Motor neuron (in vitro differentiated cells): ENCODE measurements at regions not wholly inside any gene's neighbourhood (a gene's known extent, or its start where the extent isn't known, plus 50 kb on each side); places are given as distances from the start of the nearest gene placed in this dataset.
A peak's percentile ranks its signal among the peaks of the same experiment; 100 is the strongest.

Source experiments
- ATAC-seq, 8 experiments: fragments of 200-7000 bp; cut with Tn5 transposase; replicated peaks in 6 of 8; 2 replicates each; pipeline ENCODE4 v1.8.0; 2021; ENCODE audit warnings: mild to moderate bottlenecking in 8 of 8, moderate library complexity in 8 of 8
- H3K27ac ChIP-seq, 2 donors: fragments of 250-450 bp; sonication (Bioruptor Pico); 2 replicates each; pipeline ENCODE4 v1.9.0; 2021; ENCODE audit warnings: antibody characterized with exemption in 2 of 2, mild to moderate bottlenecking in 2 of 2, moderate library complexity in 1 of 2
- H3K4me1 ChIP-seq, 2 donors: fragments of 250-450 bp; sonication (Bioruptor Pico); replicated peaks in 1 of 2; 2 replicates each; pipeline ENCODE4 v1.6.1; 2021; ENCODE audit warnings: antibody characterized with exemption in 2 of 2, mild to moderate bottlenecking in 2 of 2, moderate library complexity in 1 of 2
- H3K4me3 ChIP-seq, 5 donors: fragments of 250-450 bp; sonication (Bioruptor Pico); 2 replicates each; pipeline ENCODE4 v1.9.0; 2021; ENCODE audit warnings: antibody characterized with exemption in 5 of 5, mild to moderate bottlenecking in 5 of 5, moderate library complexity in 4 of 5
- WGBS, 10 experiments: fragments of 450-650 bp; shearing (Covaris generic); methylation state at CpG; one replicate each; pipeline ENCODE4 v1.0.0; 2022; 5-methylcytosine and 5-hydroxymethylcytosine counted together
- in situ Hi-C, 9 experiments: fragments of 400-800 bp; cut with MboI; loops; one replicate each; pipeline ENCODE4 v1.15.0; 2021; ENCODE audit warnings: low sequenced_read_pairs in 9 of 9, low pct_unique_long_range_greater_than_20kb in 2 of 9; ENCODE audit not compliant: unreplicated experiment in 9 of 9

GRCh38 chr2:106638580-106638979 lies 151.4 kb downstream of the CD8B2 start:
- no peak overlapping the region for H3K27ac ChIP-seq
- in situ Hi-C loops, result loop anchor here in 4 of 9 experiments (25.0 kb wide), 3 partner anchors 374 to 1549 kb away; no protein-coding TSS in a partner anchor
- no peaks in the 10 kb centered on the region for H3K4me1 ChIP-seq
- no peak overlapping the region for H3K4me3 ChIP-seq
- no peak for ATAC-seq

GRCh38 chr2:106642679-106643078 lies 155.5 kb downstream of the CD8B2 start:
- in situ Hi-C loops, result loop anchor here in 4 of 9 experiments (25.0 kb wide), 3 partner anchors 370 to 1545 kb away; no protein-coding TSS in a partner anchor
- Histone ChIP-seq H3K27ac (no peak overlapping the region), H3K4me1 (peaks cover 0 to 4% of the 10 kb centered on the region in 2 donors)

DNA sequence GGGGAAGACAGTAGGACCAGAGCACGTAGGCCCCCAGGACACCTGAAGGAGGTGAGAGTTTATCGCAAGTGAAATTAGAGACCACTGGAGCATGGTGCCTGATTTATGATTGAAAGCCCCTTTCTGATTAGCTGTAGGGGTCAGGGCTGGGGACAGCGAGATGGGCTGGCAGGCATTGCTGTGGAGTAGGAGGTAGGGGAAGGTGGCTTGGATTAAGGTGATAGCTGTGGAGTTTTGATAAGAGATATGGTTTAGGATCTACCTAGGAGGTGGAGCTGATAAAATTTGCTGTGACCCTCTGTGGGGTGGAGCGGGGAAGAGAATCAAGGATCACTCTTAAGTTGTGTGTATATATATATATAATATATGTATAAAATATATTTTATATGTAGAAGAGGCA lies 157.5 kb downstream of the CD8B2 start:
- WGBS, 10 experiments, result 61 to 100% (median 90%) methylated on average over 1 to 4 of the region's 4 CpGs; no CpG with 5 or more reads in 5 of the 10 experiments
- no peak for ATAC-seq
- no peak overlapping the region for H3K27ac ChIP-seq
- peaks cover 0 to 4% of the 10 kb centered on the region in 2 donors for H3K4me1 ChIP-seq
- in situ Hi-C loops, result loop anchor here in 4 of 9 experiments (25.0 kb wide), 3 partner anchors 368 to 1543 kb away; no protein-coding TSS in a partner anchor
- no peak overlapping the region for H3K4me3 ChIP-seq

More at GRCh38 chr2:106642679-106643078, 155.5 kb downstream of the CD8B2 start:
- ATAC-seq, result peak in 1 of 8 experiments; percentile 84
- H3K4me3 ChIP-seq, result no peak overlapping the region

DNA sequence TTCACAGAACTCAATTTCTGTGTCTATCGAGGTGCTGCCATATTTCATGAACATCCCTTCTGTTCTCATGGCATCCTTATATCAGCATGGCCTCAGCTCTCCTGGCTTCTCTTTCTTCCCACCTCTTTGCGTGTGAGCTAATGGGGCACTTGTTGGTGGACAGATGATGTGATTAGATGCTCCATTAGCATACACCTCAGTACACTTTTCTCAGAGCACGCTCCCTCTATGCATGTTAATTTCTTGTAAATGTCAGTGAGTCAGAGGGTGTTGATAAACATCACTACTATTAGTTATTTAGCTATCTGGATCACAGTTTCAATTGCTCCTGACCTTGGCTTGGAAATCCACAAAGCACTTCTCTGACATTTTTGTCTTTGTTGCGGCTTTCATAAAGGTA lies 159.4 kb downstream of the CD8B2 start:
- WGBS, 10 experiments, result 20 to 100% (median 80%) methylated on average over 1 to 4 of the region's 4 CpGs; no CpG with 5 or more reads in 1 of the 10 experiments
- Histone ChIP-seq H3K4me1 (peaks cover 0 to 4% of the 10 kb centered on the region in 2 donors), H3K27ac (no peak overlapping the region), H3K4me3 (no peak overlapping the region)
- ATAC-seq, result peak in 7 of 8 experiments; percentile 17 to 89 (median 58)
- in situ Hi-C loops, result loop anchor here in 4 of 9 experiments (25.0 kb wide), 3 partner anchors 366 to 1541 kb away; no protein-coding TSS in a partner anchor

DNA sequence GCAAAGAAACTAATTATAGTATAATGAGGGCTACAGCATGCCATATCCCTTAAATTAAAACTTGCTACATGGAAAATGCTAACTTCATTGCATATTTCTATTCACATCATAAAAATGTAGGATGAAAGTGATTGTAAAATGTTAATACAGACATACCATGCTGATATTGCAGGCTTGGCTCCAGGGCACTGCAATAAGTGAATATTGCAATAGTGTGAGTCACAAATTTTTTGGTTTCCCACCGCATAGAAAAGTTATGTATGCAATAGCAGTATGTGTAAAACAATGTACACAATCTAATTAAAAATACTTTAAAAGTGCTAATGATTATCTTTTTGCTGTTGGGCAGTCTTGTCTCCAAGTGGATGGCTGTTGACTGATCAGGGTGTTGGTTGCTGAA lies 162.1 kb downstream of the CD8B2 start:
- no peak overlapping the region for H3K27ac ChIP-seq
- H3K4me1 ChIP-seq, result peaks cover 0 to 4% of the 10 kb centered on the region in 2 donors
- in situ Hi-C loops, result loop anchor here in 4 of 9 experiments (25.0 kb wide), 3 partner anchors 363 to 1538 kb away; no protein-coding TSS in a partner anchor
- peak in 3 of 8 experiments; percentile 24 to 91 (median 38) for ATAC-seq
- H3K4me3 ChIP-seq, result no peak overlapping the region
- 0 to 100% (median 83%) methylated on average over 1 of the region's 1 CpG; no CpG with 5 or more reads in 3 of the 10 experiments for WGBS, 10 experiments

DNA sequence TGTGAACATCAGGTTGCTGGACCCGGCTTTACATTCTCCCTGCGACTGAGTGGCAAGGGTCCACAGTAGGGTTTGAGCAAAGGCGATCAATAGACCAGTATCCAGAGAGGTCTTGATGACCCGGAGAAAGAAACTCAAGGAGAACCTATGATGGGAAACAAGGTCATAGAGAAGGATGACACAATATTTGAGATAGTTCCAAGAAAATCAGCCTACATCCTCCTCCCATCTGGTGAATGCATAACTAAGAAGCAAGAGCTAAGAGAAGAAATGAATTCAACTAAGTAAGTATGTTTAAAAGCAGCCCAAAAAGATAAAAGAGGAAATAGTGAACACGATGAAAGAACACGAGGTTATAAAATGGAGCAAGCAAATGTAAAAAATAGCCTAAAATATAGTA lies 166.3 kb downstream of the CD8B2 start:
- in situ Hi-C loops, result no loop called here
- Histone ChIP-seq H3K4me3 (no peak overlapping the region), H3K4me1 (no peaks in the 10 kb centered on the region), H3K27ac (no peak overlapping the region)
- peak in 2 of 8 experiments; percentile 83 to 86 for ATAC-seq
- WGBS, 10 experiments, result 34 to 96% (median 90%) methylated on average over 2 to 6 of the region's 6 CpGs

DNA sequence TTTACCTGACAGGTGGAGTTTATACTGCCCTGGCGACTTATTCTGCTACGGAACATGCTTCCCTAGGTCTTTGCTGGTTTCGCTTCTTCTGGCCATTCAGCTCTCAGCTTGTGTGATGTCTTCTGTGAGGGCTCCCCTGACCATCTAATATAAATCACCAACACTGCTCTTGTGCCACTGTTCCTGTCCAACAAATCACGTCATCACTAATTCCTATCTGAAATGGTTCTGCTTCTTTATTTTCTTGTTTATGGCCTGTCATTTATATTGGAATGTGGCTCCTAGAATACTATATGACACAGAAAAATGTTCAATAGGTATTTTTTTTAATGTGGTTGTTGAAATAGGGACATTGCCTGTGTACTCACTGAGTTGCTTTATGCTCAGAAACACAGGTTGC lies 171.5 kb downstream of the CD8B2 start:
- in situ Hi-C loops, result no loop called here
- H3K27ac ChIP-seq, result no peak overlapping the region
- 28 to 100% (median 87%) methylated on average over 1 to 4 of the region's 4 CpGs; no CpG with 5 or more reads in 1 of the 10 experiments for WGBS, 10 experiments
- H3K4me3 ChIP-seq, result no peak overlapping the region
- no peaks in the 10 kb centered on the region for H3K4me1 ChIP-seq
- no peak for ATAC-seq

GRCh38 chr2:106664669-106665068 lies 177.5 kb downstream of the CD8B2 start:
- ATAC-seq, result no peak
- in situ Hi-C loops, result no loop called here
- 0 to 83% (median 68%) methylated on average over 1 to 3 of the region's 3 CpGs; no CpG with 5 or more reads in 1 of the 10 experiments for WGBS, 10 experiments
- Histone ChIP-seq H3K4me3 (no peak overlapping the region), H3K4me1 (no peaks in the 10 kb centered on the region), H3K27ac (no peak overlapping the region)

GRCh38 chr2:106667478-106668070 lies 180.4 kb downstream of the CD8B2 start:
- WGBS, 10 experiments, result 39 to 100% (median 87%) methylated on average over 2 of the region's 2 CpGs; no CpG with 5 or more reads in 3 of the 10 experiments
- ATAC-seq, result no peak
- in situ Hi-C loops, result no loop called here
- Histone ChIP-seq H3K27ac (no peak overlapping the region), H3K4me1 (no peaks in the 10 kb centered on the region), H3K4me3 (no peak overlapping the region)

DNA sequence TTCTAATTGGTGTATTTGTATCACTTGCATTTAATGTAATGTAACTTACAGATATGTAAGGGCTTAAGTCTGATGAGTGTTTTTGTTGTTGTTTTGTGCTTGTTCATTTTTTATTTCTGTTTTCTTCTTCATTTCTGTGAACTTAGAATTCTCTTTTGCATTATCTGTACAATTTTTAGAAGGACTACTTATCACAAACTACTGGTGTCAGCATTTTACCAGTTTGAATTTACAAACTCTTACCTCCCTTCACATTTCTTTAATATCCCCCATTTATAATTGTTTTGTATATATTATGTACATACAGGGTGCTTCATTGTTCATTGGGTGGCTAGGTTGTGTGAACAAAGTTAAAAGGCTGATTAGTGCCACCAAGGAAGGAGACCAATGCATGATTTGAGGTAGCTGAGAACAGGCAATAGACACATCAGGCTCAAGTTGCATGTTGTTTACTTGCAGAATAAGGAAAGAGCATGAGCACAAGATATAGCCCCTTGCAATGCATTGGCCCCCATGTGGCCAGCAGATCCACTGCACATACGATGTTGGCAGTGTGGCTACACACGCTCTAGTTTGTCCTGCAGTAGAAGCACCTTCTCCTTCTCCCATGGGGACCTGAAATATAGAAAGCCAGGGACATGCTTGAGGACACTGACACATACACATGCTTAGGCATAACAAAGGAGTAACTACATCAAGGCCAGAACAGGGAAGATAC lies 198.2 kb downstream of the CD8B2 start:
- in situ Hi-C loops, result no loop called here
- no peak overlapping the region for H3K4me3 ChIP-seq
- no peak for ATAC-seq
- WGBS, 10 experiments, result 0 to 100% (median 76%) methylated on average over 1 to 2 of the region's 2 CpGs; no CpG with 5 or more reads in 2 of the 10 experiments
- H3K4me1 ChIP-seq, result no peaks in the 10 kb centered on the region
- no peak overlapping the region for H3K27ac ChIP-seq

DNA sequence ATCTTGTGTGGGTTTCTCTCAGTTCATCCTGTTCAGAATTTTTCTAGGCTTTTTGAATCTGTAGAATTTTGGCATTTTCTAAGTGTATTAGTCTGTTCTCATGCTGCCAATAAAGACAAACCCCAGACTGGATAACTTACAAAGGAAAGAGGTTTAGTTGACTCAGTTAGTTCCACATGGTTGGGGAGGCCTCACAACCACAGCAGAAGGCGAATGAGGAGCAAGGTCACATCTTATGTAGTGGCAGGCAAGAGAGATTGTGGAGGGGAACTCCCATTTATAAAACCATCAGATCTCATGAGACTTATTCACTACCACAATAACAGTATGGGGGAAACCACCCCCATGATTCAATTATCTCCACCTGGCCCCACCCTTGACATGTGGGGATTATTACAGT lies 199.2 kb downstream of the ST6GAL2 start:
- in situ Hi-C loops, result no loop called here
- Histone ChIP-seq H3K4me1 (no peaks in the 10 kb centered on the region), H3K4me3 (no peak overlapping the region), H3K27ac (no peak overlapping the region)
- ATAC-seq, result no peak
- 40 to 100% (median 62%) methylated on average over 1 of the region's 1 CpG; no CpG with 5 or more reads in 4 of the 10 experiments for WGBS, 10 experiments

- 32 to 100% (median 80%) methylated on average over 1 to 4 of the region's 4 CpGs; no CpG with 5 or more reads in 1 of the 10 experiments for WGBS, 10 experiments
- Histone ChIP-seq H3K4me3 (no peak overlapping the region), H3K4me1 (no peaks in the 10 kb centered on the region), H3K27ac (no peak overlapping the region)
- in situ Hi-C loops, result no loop called here
- no peak for ATAC-seq
These were observed 190.9 kb downstream of the ST6GAL2 start for GRCh38 chr2:106694964-106695470.

DNA sequence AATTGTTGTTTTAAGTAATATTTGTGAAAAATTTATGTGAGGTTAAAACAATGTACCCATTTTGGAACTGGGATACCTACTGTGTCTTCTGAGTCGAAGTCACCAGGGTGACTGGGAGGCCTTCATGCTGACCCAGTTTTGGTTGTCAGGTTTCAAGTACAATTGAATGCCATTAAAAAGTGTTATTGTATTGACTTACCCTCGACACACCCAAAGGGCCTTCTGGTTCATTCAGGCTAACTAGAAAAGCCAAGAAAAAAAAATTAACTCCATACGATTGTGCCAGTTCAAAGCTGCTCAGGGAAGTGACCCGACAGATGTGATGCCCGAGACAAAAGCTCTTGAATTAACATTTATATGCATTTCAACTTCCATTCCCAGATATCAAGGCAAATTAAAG lies 190.0 kb downstream of the ST6GAL2 start:
- in situ Hi-C loops, result no loop called here
- WGBS, 10 experiments, result 11 to 61% (median 27%) methylated on average over 2 to 5 of the region's 5 CpGs; no CpG with 5 or more reads in 3 of the 10 experiments
- Histone ChIP-seq H3K4me3 (no peak overlapping the region), H3K4me1 (no peaks in the 10 kb centered on the region), H3K27ac (no peak overlapping the region)
- ATAC-seq, result peak in 1 of 8 experiments; percentile 12
